Left lung (tissue), 4 donors: ENCODE measurements at regions not wholly inside any gene's neighbourhood (a gene's known extent, or its start where the extent isn't known, plus 50 kb on each side); places are given as distances from the start of the nearest gene placed in this dataset.
"Not testable (repeated sequence)": the region's sequence is repeated elsewhere in the genome, so short reads cannot be mapped to it uniquely, and the experiment has no call there.

Experiments
- ATAC-seq: fragments of 200-7000 bp; cut with Tn5 transposase; one replicate; pipeline ENCODE4 v1.9.1; 2020; ENCODE audit warnings: moderate library complexity
- DNase-seq, 4 donors: peaks; one replicate each; pipeline ENCODE4 v3.0.0-alpha.2; 2013 to 2020
- H3K27ac ChIP-seq, 2 donors: fragments of 200-600 bp; sonication (generic) in 1 of 2; one replicate each; pipeline versions ENCODE4 v1.5.0 to v1.8.0; 2020 to 2021
- H3K27me3 ChIP-seq, 2 donors: fragments of 200-600 bp; sonication (generic) in 1 of 2; one replicate each; pipeline versions ENCODE4 v1.5.0 to v1.8.0; 2020 to 2021
- H3K36me3 ChIP-seq, 2 donors: fragments of 200-600 bp; sonication (generic) in 1 of 2; one replicate each; pipeline versions ENCODE4 v1.5.0 to v1.8.0; 2020 to 2021
- H3K4me1 ChIP-seq, 2 donors: fragments of 200-600 bp; one replicate each; pipeline ENCODE4 v1.8.0; 2021
- H3K4me3 ChIP-seq, 2 donors: fragments of 200-600 bp; sonication (generic) in 1 of 2; one replicate each; pipeline versions ENCODE4 v1.5.0 to v1.8.0; 2020 to 2021; ENCODE audit warnings: mild to moderate bottlenecking in 1 of 2
- H3K9me3 ChIP-seq, 2 donors: fragments of 200-600 bp; sonication (generic) in 1 of 2; one replicate each; pipeline versions ENCODE4 v1.5.0 to v1.8.0; 2020 to 2021
- CTCF ChIP-seq, 2 donors: fragments of 200-600 bp; sonication (generic) in 1 of 2; IDR thresholded peaks; one replicate each; pipeline versions ENCODE4 v1.5.0 to v1.8.0; 2021; ENCODE audit warnings: antibody characterized with exemption in 2 of 2
- intact Hi-C, 2 donors: fragments of 100-400 bp; cut with DNase I; formaldehyde crosslinking; loops; one replicate each; pipeline versions ENCODE4 v1.11.2 to v1.14.2; 2022
- donor health status: DM: no; HTN: yes; CAD: no.
- donor health status: DM: no; HTN: no; CAD: no.

GRCh38 chr20:17824676-17825251, 125.0 kb downstream of the BANF2 start:
- H3K36me3 ChIP-seq, result no peaks in the 10 kb centered on the region
- H3K4me3 ChIP-seq, result no peak overlapping the region
- intact Hi-C loops, result loop anchor here in 1 of 2 donors (10.0 kb wide), 1 partner anchor 140 kb away; the partner anchor contains the start of gene RRBP1
- peak overlapping the region; percentile 9 to 55 for H3K27ac ChIP-seq
- no peaks in the 10 kb centered on the region for H3K9me3 ChIP-seq
- peaks cover 0 to 14% of the 10 kb centered on the region in 2 donors for H3K4me1 ChIP-seq
- DNase-seq (no peak), ATAC-seq (no peak)
- TF ChIP-seq CTCF (IDR thresholded peaks at IDR 0.05), result no peak
- H3K27me3 ChIP-seq, result no peaks in the 10 kb centered on the region

GRCh38 chr20:17823409-17824144, 123.8 kb downstream of the BANF2 start:
- no peaks in the 10 kb centered on the region for H3K27me3 ChIP-seq
- H3K27ac ChIP-seq, result no peak overlapping the region
- H3K4me1 ChIP-seq, result peaks cover 0 to 14% of the 10 kb centered on the region in 2 donors
- intact Hi-C loops, result loop anchor here in 1 of 2 donors (10.0 kb wide), 1 partner anchor 139 kb away; the partner anchor contains the start of gene RRBP1
- no peak for TF ChIP-seq CTCF (IDR thresholded peaks at IDR 0.05)
- H3K4me3 ChIP-seq, result no peak overlapping the region
- H3K9me3 ChIP-seq, result no peaks in the 10 kb centered on the region
- ATAC-seq (peak; percentile 61), DNase-seq (no peak)
- H3K36me3 ChIP-seq, result no peaks in the 10 kb centered on the region

GRCh38 chr20:17822540-17823408, 123.0 kb downstream of the BANF2 start:
- DNase-seq (no peak), ATAC-seq (no peak)
- Histone ChIP-seq H3K36me3 (no peaks in the 10 kb centered on the region), H3K27ac (no peak overlapping the region), H3K27me3 (no peaks in the 10 kb centered on the region), H3K4me3 (no peak overlapping the region), H3K9me3 (no peaks in the 10 kb centered on the region), H3K4me1 (peaks cover 0 to 14% of the 10 kb centered on the region in 2 donors)
- TF ChIP-seq CTCF (IDR thresholded peaks at IDR 0.05), result no peak
- intact Hi-C loops, result loop anchor here in 1 of 2 donors (10.0 kb wide), 1 partner anchor 138 kb away; the partner anchor contains the start of gene RRBP1

GRCh38 chr20:17822039-17822438, 122.3 kb downstream of the BANF2 start:
- no peak overlapping the region for H3K27ac ChIP-seq
- intact Hi-C loops, result loop anchor here in 1 of 2 donors (10.0 kb wide), 1 partner anchor 137 kb away; the partner anchor contains the start of gene RRBP1
- TF ChIP-seq CTCF (IDR thresholded peaks at IDR 0.05), result no peak

GRCh38 chr20:17821606-17822005, 121.8 kb downstream of the BANF2 start:
- not testable (repeated sequence) for DNase-seq, H3K27me3 ChIP-seq, H3K9me3 ChIP-seq, ATAC-seq, H3K36me3 ChIP-seq, H3K4me3 ChIP-seq, H3K27ac ChIP-seq
- H3K4me1 ChIP-seq, result peaks cover 0 to 14% of the 10 kb centered on the region in 2 donors
- intact Hi-C loops, result loop anchor here in 1 of 2 donors (10.0 kb wide), 1 partner anchor 137 kb away; the partner anchor contains the start of gene RRBP1

More at GRCh38 chr20:17822039-17822438, 122.3 kb downstream of the BANF2 start:
- DNase-seq (peak in 1 of 4 donors; percentile 85), ATAC-seq (peak; percentile 82)
- Histone ChIP-seq H3K27me3 (no peaks in the 10 kb centered on the region), H3K4me1 (peaks cover 0 to 14% of the 10 kb centered on the region in 2 donors), H3K4me3 (no peak overlapping the region), H3K36me3 (no peaks in the 10 kb centered on the region), H3K9me3 (no peaks in the 10 kb centered on the region)
